GM12891 (cell line): ENCODE measurements at regions not wholly inside any gene's neighbourhood (a gene's known extent, or its start where the extent isn't known, plus 50 kb on each side); places are given as distances from the start of the nearest gene placed in this dataset.
"Not testable (repeated sequence)": the region's sequence is repeated elsewhere in the genome, so short reads cannot be mapped to it uniquely, and the experiment has no call there.

ENCODE experiments used
- DNase-seq: peaks from one replicate; pipeline ENCODE4 v3.0.0; 2011; ENCODE audit warnings: low spot score; ENCODE audit not compliant: insufficient read length
- FAIRE-seq: peaks from 2 replicates; lab custom pipeline; 2011; peaks lifted over from hg19 to GRCh38; lab: Jason Lieb, UNC
- PAX5 ChIP-seq: IDR thresholded peaks from 2 replicates; pipeline ENCODE4 v1.6.1; 2011; ENCODE audit warnings: low read length, moderate library complexity, mild to moderate bottlenecking; ENCODE audit not compliant: insufficient read depth, severe bottlenecking
- POLR2A ChIP-seq: IDR thresholded peaks from 2 replicates; pipeline ENCODE4 v1.6.1; 2011; ENCODE audit warnings: low read depth, low read length, control low read depth
- POLR2AphosphoS5 ChIP-seq: IDR thresholded peaks from 2 replicates; pipeline ENCODE4 v1.6.1; 2011; ENCODE audit warnings: low read depth, low read length, control low read depth
- POU2F2 ChIP-seq: IDR thresholded peaks from 2 replicates; pipeline ENCODE4 v1.6.1; 2011; ENCODE audit warnings: low read depth, mild to moderate bottlenecking, control low read depth, low read length, moderate library complexity
- SPI1 ChIP-seq: IDR thresholded peaks from 2 replicates; pipeline ENCODE4 v1.6.1; 2011; ENCODE audit warnings: low read depth, low read length, control low read depth
- TAF1 ChIP-seq: IDR thresholded peaks from 2 replicates; pipeline ENCODE4 v1.6.1; 2011; ENCODE audit warnings: low read depth, low read length, control low read depth

- DNase-seq (no peak), FAIRE-seq (no peak)
- TF ChIP-seq SPI1 (no peak), POLR2AphosphoS5 (no peak), PAX5 (no peak), POU2F2 (no peak), TAF1 (no peak), POLR2A (no peak)
Observed at GRCh38 chr1:10881046-10881445, 84.6 kb upstream of the CASZ1 start.

GRCh38 chr1:10882069-10882468 lies 85.6 kb upstream of the CASZ1 start:
- DNase-seq: no peak
- no peak for FAIRE-seq

DNA sequence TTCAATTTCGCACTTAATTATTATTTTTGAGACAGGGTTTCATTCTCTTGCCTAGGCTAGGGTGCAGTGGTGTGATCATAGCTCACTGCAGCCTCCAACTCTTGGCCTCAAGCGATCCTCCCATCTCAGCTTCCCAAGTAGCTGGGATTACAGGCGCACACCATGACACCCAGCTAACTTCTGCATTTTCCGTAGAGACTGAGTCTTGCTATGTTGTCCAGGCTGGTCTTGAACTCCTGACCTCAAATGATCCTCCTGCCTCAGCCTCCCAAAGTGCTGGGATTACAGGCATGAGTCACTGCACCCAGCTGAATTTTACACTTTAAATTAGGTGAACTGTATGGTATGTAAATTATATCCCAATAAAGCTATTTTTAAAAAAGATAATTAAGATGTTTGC lies 90.6 kb upstream of the CASZ1 start:
- DNase-seq, FAIRE-seq: not testable (repeated sequence)

More at GRCh38 chr1:10882069-10882468, 85.6 kb upstream of the CASZ1 start:
- TF ChIP-seq SPI1 (no peak), POU2F2 (no peak), PAX5 (no peak), POLR2AphosphoS5 (no peak), TAF1 (no peak), POLR2A (no peak)

DNA sequence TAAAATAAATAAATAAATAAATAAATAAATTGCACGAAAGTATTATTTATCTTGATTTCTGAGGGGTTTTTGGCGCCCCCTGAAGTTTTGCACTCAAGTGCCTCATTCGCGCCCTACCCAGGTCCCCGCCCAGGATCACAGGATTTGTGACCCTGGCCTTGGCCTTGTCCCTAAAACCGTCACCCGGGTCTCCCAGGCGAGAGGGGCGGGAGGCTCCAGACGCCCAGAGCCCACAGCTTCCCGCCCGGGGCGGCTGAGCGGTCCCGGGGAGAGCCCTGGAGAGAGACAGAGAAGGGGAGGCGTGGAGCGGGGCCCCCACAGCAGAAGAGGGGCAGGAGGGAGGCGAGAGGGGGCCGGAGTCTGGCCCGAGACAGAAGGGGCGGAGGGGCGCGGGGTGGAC lies 91.8 kb upstream of the CASZ1 start:
- FAIRE-seq (no peak), DNase-seq (no peak)
- TF ChIP-seq POLR2AphosphoS5: no peak
- TF ChIP-seq PAX5: no peak
- TF ChIP-seq SPI1: no peak

GRCh38 chr1:10888791-10889649 lies 92.6 kb upstream of the CASZ1 start:
- no peak for FAIRE-seq
- no peak for DNase-seq
- no peak for TF ChIP-seq SPI1
- TF ChIP-seq PAX5: no peak
- no peak for TF ChIP-seq POLR2A
- no peak for TF ChIP-seq POU2F2
- no peak for TF ChIP-seq TAF1
- no peak for TF ChIP-seq POLR2AphosphoS5

DNA sequence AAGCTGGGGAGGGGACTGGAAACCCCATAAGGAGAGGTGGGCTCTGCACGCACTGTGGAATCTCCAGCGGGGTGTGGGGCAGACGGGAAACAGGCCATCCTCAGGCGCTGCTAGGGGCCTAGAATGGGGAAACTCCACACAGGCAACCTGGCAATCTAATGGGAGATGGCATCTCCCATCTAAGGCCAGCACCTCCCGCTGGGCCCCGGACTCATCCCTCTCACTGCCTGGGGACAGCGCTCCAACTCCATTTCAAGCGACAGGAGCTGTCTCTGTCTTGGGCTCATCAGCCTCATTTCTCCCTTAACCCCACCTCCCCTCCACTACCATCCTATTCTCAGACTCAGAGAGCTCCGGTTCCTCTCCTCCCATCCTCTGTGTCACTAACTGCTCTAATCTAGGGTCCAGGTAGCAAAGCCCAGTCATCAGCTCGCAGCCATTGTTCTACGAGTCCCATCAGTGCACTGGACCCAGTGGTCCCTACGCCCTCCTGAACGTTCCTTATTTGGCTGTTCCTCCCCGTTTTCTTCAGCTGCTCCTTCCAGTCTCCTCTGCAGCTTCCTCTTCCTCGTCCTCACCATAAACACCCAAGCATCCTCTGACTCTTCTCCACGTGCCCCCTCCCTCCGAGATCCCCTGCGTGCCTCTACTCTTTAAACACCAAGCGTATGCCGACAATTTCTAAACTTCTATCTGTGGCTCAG lies 93.4 kb upstream of the CASZ1 start:
- DNase-seq: no peak
- TF ChIP-seq PAX5: no peak
- TF ChIP-seq POU2F2: no peak
- TF ChIP-seq SPI1: no peak
- TF ChIP-seq TAF1: no peak
- TF ChIP-seq POLR2AphosphoS5: no peak
- TF ChIP-seq POLR2A: no peak
- FAIRE-seq: no peak

- no peak for DNase-seq
- FAIRE-seq: no peak
- TF ChIP-seq TAF1: no peak
- no peak for TF ChIP-seq SPI1
- TF ChIP-seq POLR2A: no peak
- no peak for TF ChIP-seq POLR2AphosphoS5
- no peak for TF ChIP-seq PAX5
- no peak for TF ChIP-seq POU2F2
Observed at GRCh38 chr1:10890491-10891071, 94.1 kb upstream of the CASZ1 start.

GRCh38 chr1:10891091-10891490 lies 94.6 kb upstream of the CASZ1 start:
- DNase-seq: no peak
- TF ChIP-seq POLR2AphosphoS5 (no peak), TAF1 (no peak), POU2F2 (no peak), POLR2A (no peak), PAX5 (no peak), SPI1 (no peak)
- no peak for FAIRE-seq

- TF ChIP-seq SPI1 (0 out of 2 replicates have a peak, but pooled peaks have one; percentile 16), POLR2AphosphoS5 (no peak)
Observed at GRCh38 chr1:10892138-10893065, 96.0 kb upstream of the CASZ1 start.

More at GRCh38 chr1:10892138-10893065, 96.0 kb upstream of the CASZ1 start:
- no peak for FAIRE-seq
- DNase-seq: no peak
